A549 (cell line): ENCODE measurements at regions not wholly inside any gene's neighbourhood (a gene's known extent, or its start where the extent isn't known, plus 50 kb on each side); places are given as distances from the start of the nearest gene placed in this dataset.

Experiments
- CBX2 ChIP-seq: fragments of 200-600 bp; sonication (generic); IDR thresholded peaks from 2 replicates; pipeline ENCODE4 v1.6.1; 2016; ENCODE audit warnings: low read depth, mild to moderate bottlenecking, borderline replicate concordance
- CTCF ChIP-seq: fragments of >200 bp; sonication (Bioruptor Twin); formaldehyde crosslinking; IDR thresholded peaks from 3 replicates; pipeline ENCODE4 v1.5.1; 2016
- REST ChIP-seq: fragments of 200-600 bp; sonication (generic); IDR thresholded peaks from 2 replicates; pipeline ENCODE4 v1.6.1; 2016; ENCODE audit warnings: antibody characterized with exemption, mild to moderate bottlenecking, moderate library complexity
- RFX5 ChIP-seq: fragments of 450-650 bp; IDR thresholded peaks from 2 replicates; pipeline ENCODE4 v1.7.1; 2014; ENCODE audit warnings: antibody characterized with exemption, mild to moderate bottlenecking, moderate library complexity
- USF2 ChIP-seq: fragments of 450-650 bp; IDR thresholded peaks from 2 replicates; pipeline ENCODE4 v1.6.1; 2014; ENCODE audit warnings: antibody characterized with exemption

GRCh38 chr5:77844623-77845323 is 68.6 kb upstream of the TBCA start:
- TF ChIP-seq CBX2 = no peak
- TF ChIP-seq REST = no peak
- TF ChIP-seq CTCF = no peak
- no peak for TF ChIP-seq USF2
- no peak for TF ChIP-seq RFX5
